ENCODE measurements at regions not wholly inside any gene's neighbourhood (a gene's known extent, or its start where the extent isn't known, plus 50 kb on each side); places are given as distances from the start of the nearest gene placed in this dataset.

GRCh38 chr10:80964179-80964578, 426.5 kb downstream of the SH2D4B start (continued):
- TF ChIP-seq TBP (IDR thresholded peaks at IDR 0.05; ENCODE audit: low read depth, low read length) (no peak), NANOG (IDR thresholded peaks at IDR 0.05; ENCODE audit: insufficient read depth, low read depth, low read length, poor library complexity, severe bottlenecking) (no peak), GTF2F1 (IDR thresholded peaks at IDR 0.05; ENCODE audit: borderline replicate concordance, low read depth, low read length) (no peak), HDAC6 (IDR thresholded peaks at IDR 0.05; ENCODE audit: low read depth, low read length) (no peak), KDM5A (IDR thresholded peaks at IDR 0.05; ENCODE audit: low read length) (no peak), POLR2AphosphoS5 (IDR thresholded peaks at IDR 0.05; ENCODE audit: low read depth, low read length) (no peak), CTCF (IDR thresholded peaks at IDR 0.05; ENCODE audit: control extremely low read depth in 1 of 3, insufficient read depth in 1 of 3, low read depth in 1 of 3, low read length in 3 of 3) (no peak), GABPA (IDR thresholded peaks at IDR 0.05; ENCODE audit: borderline replicate concordance, insufficient read depth, low read length) (no peak)
